BE2C (cell line): ENCODE measurements at regions not wholly inside any gene's neighbourhood (a gene's known extent, or its start where the extent isn't known, plus 50 kb on each side); places are given as distances from the start of the nearest gene placed in this dataset.

Experiments used
- DNase-seq: peaks from one replicate; pipeline ENCODE4 v3.0.0-alpha.2; 2020
- H3K27me3 ChIP-seq: fragments of 250-450 bp; sonication (Bioruptor Pico); 2 replicates; pipeline ENCODE4 v1.5.1; 2020; ENCODE audit warnings: mild to moderate bottlenecking
- H3K36me3 ChIP-seq: fragments of 250-450 bp; sonication (Bioruptor Pico); 2 replicates; pipeline ENCODE4 v1.5.1; 2020; ENCODE audit warnings: mild to moderate bottlenecking
- H3K4me1 ChIP-seq: fragments of 250-450 bp; sonication (Bioruptor Pico); 2 replicates; pipeline ENCODE4 v1.5.1; 2020
- H3K4me3 ChIP-seq: 2 replicates; pipeline ENCODE4 v1.5.1; 2011; ENCODE audit warnings: low read depth, low read length
- H3K9me3 ChIP-seq: fragments of 250-450 bp; sonication (Bioruptor Pico); 2 replicates; pipeline ENCODE4 v1.5.1; 2020
- TF ChIP-seq, protein P1 (sequence below): IDR thresholded peaks from 2 replicates; pipeline ENCODE4 v1.5.1; 2012; ENCODE audit warnings: mild to moderate bottlenecking, low read depth, low read length

DNA sequence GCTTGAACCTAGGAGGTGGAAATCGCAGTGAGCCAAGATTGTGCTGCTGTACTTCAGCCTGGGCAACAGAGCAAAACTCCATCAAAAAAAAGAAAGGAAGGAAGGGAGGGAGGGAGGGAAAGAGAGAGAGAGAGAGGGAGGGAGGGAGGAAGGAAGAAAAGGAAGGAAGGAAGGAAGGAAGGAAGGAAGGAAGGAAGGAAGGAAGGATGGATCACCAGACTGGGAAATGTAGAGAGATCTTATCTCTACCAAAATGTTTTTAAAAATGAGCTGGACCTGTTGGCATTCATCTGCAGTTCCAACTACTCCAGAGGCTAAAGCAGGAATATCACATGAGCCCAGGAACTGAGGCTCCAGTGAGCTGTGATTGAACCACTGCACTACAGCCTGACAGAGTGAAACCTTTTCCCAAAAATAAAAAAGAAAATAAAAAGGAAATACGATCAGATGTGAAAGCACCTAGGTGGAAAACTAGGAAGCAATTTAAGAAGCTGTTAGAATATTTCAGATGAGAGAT, 239.4 kb downstream of the CDH7 start:
- no peaks in the 10 kb centered on the region for H3K36me3 ChIP-seq
- H3K4me3 ChIP-seq = no peak overlapping the region
- H3K9me3 ChIP-seq = no peaks in the 10 kb centered on the region
- H3K27me3 ChIP-seq = no peaks in the 10 kb centered on the region
- TF ChIP-seq, protein P1, sequence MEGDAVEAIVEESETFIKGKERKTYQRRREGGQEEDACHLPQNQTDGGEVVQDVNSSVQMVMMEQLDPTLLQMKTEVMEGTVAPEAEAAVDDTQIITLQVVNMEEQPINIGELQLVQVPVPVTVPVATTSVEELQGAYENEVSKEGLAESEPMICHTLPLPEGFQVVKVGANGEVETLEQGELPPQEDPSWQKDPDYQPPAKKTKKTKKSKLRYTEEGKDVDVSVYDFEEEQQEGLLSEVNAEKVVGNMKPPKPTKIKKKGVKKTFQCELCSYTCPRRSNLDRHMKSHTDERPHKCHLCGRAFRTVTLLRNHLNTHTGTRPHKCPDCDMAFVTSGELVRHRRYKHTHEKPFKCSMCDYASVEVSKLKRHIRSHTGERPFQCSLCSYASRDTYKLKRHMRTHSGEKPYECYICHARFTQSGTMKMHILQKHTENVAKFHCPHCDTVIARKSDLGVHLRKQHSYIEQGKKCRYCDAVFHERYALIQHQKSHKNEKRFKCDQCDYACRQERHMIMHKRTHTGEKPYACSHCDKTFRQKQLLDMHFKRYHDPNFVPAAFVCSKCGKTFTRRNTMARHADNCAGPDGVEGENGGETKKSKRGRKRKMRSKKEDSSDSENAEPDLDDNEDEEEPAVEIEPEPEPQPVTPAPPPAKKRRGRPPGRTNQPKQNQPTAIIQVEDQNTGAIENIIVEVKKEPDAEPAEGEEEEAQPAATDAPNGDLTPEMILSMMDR = no peak
- H3K4me1 ChIP-seq = no peaks in the 10 kb centered on the region
- no peak for DNase-seq

DNA sequence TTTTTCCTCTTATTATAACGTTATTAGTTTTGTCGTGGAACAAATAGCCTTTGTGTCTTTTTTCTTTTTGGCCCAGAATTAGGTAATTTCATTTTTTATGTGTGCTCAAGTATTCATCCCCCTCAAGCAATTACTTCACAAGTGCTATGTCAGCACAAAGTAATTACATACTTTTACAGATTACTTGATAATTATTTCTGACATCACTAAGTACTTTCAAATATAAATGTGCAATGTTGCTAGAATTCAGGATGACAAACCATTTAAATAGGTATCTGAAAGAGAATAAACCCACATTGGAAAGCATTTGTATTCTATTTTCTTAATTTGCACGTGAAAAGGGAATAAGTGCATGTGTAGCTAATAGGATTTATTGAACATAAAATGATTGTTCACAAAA, 238.2 kb downstream of the CDH7 start:
- Histone ChIP-seq H3K36me3 (no peaks in the 10 kb centered on the region), H3K4me1 (no peaks in the 10 kb centered on the region), H3K9me3 (no peaks in the 10 kb centered on the region), H3K27me3 (no peaks in the 10 kb centered on the region), H3K4me3 (no peak overlapping the region)
- TF ChIP-seq, protein P1 = no peak
- DNase-seq = no peak

DNA sequence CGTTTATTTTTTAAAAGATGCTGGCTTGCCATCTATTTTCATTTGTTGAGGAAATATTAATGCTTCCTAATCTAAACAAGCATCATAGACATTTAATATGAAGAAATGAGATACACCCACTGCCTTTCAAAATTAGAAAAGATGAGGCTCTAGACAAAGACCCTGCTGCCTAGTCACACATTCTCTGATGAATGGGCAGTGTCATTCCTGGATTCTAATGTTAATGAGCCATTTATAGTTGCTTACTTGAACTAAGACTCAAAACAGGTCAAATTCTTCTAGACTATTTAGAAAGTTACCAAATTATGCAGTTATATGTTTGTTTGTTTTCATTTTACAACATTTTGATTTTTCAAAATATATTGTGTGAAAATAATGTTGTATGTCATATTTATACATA, 237.6 kb downstream of the CDH7 start:
- H3K4me1 ChIP-seq = no peaks in the 10 kb centered on the region
- no peak for DNase-seq
- no peaks in the 10 kb centered on the region for H3K9me3 ChIP-seq
- H3K27me3 ChIP-seq = no peaks in the 10 kb centered on the region
- H3K36me3 ChIP-seq = no peaks in the 10 kb centered on the region
- no peak overlapping the region for H3K4me3 ChIP-seq
- TF ChIP-seq, protein P1 = no peak

DNA sequence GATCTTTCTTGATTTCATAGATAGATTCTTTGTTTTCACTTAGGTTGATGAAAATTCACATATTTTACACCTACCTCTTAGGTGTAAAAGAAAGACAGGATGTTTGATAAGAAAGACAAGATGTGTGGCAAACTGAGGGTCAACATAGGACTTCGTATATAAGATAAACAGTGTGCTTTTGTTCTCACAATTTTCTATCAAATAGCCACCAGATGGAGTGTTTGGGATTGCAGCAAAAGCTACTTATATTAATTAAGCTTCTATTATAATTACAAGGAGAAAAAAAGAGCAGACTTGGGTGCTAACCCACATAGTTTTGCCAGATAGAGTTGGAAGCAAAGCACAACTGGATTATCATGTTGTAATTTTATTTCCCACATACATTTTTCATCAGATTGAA, 232.9 kb downstream of the CDH7 start:
- Histone ChIP-seq H3K4me1 (no peaks in the 10 kb centered on the region), H3K4me3 (no peak overlapping the region), H3K27me3 (no peaks in the 10 kb centered on the region), H3K36me3 (no peaks in the 10 kb centered on the region), H3K9me3 (no peaks in the 10 kb centered on the region)
- DNase-seq = no peak
- TF ChIP-seq, protein P1 = no peak

DNA sequence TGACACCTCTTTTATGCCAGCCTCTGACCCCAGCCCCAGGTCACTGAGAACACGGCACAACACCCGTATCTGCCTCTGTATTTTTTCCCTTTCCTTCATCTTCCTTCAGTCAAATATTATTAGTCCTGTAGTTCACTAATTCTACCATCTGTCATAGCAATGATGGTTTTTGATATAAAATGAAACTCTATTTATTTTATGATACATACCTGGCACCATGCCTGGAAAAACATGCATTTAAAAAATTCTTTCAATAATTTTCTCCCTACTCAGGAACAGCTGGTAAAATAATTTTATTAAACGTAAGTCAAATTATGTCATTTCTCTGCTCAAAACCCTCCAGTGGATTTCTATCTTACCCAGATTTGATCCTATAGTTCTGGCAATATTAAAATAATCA, 224.7 kb downstream of the CDH7 start:
- no peaks in the 10 kb centered on the region for H3K36me3 ChIP-seq
- H3K27me3 ChIP-seq = no peaks in the 10 kb centered on the region
- TF ChIP-seq, protein P1 = no peak
- H3K4me1 ChIP-seq = no peaks in the 10 kb centered on the region
- H3K9me3 ChIP-seq = no peaks in the 10 kb centered on the region
- no peak overlapping the region for H3K4me3 ChIP-seq
- no peak for DNase-seq

DNA sequence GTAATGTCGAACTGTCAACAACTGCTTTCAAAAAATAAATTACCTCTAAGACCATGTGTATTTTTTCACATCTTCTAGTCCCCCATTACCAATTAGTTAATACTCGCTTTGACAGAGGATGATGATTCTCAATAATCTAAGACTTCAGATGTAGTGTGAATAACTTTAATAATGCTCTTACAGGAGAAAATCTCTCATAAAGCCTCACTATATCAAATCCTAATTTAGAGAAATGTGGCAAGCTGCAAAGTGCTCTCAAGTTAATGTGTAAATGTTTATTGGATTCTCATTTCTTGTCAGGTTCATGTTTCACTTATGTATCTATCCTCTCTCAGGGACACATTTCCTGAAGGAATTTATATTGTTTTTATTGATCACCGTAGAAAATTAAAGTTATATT, 223.9 kb downstream of the CDH7 start:
- no peak overlapping the region for H3K4me3 ChIP-seq
- no peak for DNase-seq
- H3K4me1 ChIP-seq = no peaks in the 10 kb centered on the region
- H3K27me3 ChIP-seq = no peaks in the 10 kb centered on the region
- H3K36me3 ChIP-seq = no peaks in the 10 kb centered on the region
- no peaks in the 10 kb centered on the region for H3K9me3 ChIP-seq
- TF ChIP-seq, protein P1 = no peak
